Left renal cortex interstitium (tissue), 4 donors: ENCODE measurements at regions not wholly inside any gene's neighbourhood (a gene's known extent, or its start where the extent isn't known, plus 50 kb on each side); places are given as distances from the start of the nearest gene placed in this dataset.

Experiments used
- DNase-seq, 4 donors: peaks; one replicate each; pipeline ENCODE4 v3.0.0-alpha.2; 2013; ENCODE audit warnings: low read depth in 4 of 4, low spot score in 2 of 4, missing footprints in 1 of 4

GRCh38 chr18:2423761-2424160 lies 147.5 kb downstream of the METTL4 start:
- no peak for DNase-seq

- DNase-seq, result no peak
These were observed 146.9 kb downstream of the METTL4 start for GRCh38 chr18:2424420-2424819.

- DNase-seq, result no peak
These were observed 145.6 kb downstream of the METTL4 start for GRCh38 chr18:2425426-2426317.

- no peak for DNase-seq
These were observed 141.1 kb downstream of the METTL4 start for GRCh38 chr18:2430191-2430590.

GRCh38 chr18:2431806-2432205 lies 139.5 kb downstream of the METTL4 start:
- DNase-seq, result no peak

- DNase-seq, result no peak
These were observed 137.9 kb downstream of the METTL4 start for GRCh38 chr18:2433366-2433765.

GRCh38 chr18:2441544-2441943 lies 129.8 kb downstream of the METTL4 start:
- no peak for DNase-seq

GRCh38 chr18:2442006-2442405 lies 129.3 kb downstream of the METTL4 start:
- DNase-seq, result no peak

- no peak for DNase-seq
These were observed 128.5 kb downstream of the METTL4 start for GRCh38 chr18:2442726-2443275.

- DNase-seq, result no peak
These were observed 127.0 kb downstream of the METTL4 start for GRCh38 chr18:2444201-2444875.

- DNase-seq, result no peak
These were observed 122.6 kb downstream of the METTL4 start for GRCh38 chr18:2448565-2449151.

- DNase-seq, result no peak
These were observed 119.7 kb downstream of the METTL4 start for GRCh38 chr18:2451556-2451955.

GRCh38 chr18:2459886-2460285 lies 111.4 kb downstream of the METTL4 start:
- DNase-seq, result no peak

- DNase-seq, result no peak
These were observed 104.3 kb downstream of the METTL4 start for GRCh38 chr18:2466978-2467377.

GRCh38 chr18:2468051-2468450 lies 103.3 kb downstream of the METTL4 start:
- no peak for DNase-seq

GRCh38 chr18:2471523-2471922 lies 99.8 kb downstream of the METTL4 start:
- no peak for DNase-seq

- no peak for DNase-seq
These were observed 92.6 kb downstream of the METTL4 start for GRCh38 chr18:2478662-2479061.

- no peak for DNase-seq
These were observed 90.8 kb downstream of the METTL4 start for GRCh38 chr18:2480536-2480935.

GRCh38 chr18:2482706-2483475 lies 88.4 kb downstream of the METTL4 start:
- no peak for DNase-seq

GRCh38 chr18:2485983-2486382 lies 85.3 kb downstream of the METTL4 start:
- peak; percentile 31 to 52 (median 34) for DNase-seq

GRCh38 chr18:2486426-2486825 lies 84.9 kb downstream of the METTL4 start:
- DNase-seq, result peak; percentile 18 to 34 (median 24)
